ENCODE measurements at regions not wholly inside any gene's neighbourhood (a gene's known extent, or its start where the extent isn't known, plus 50 kb on each side); places are given as distances from the start of the nearest gene placed in this dataset.

DNA sequence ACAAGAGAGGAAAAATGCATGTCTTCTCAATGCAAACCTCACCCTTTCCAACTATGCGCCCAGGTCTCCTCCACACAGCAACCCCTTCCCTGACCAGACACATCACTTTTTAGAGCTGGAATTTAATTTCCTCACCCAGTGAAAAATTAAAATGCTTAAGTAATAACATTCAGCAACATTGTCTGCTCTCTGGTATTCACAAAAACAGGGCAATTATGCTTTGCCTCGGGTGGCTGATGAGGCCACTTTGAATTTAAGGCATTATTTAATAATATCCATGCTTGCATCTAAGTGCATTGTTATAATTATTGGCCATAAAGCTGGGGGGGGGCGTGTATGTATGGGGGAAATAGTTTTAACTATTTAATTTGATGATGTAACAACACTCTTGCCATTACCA is 777.8 kb upstream of the NRSN1 start:
- TF ChIP-seq, protein P1, sequence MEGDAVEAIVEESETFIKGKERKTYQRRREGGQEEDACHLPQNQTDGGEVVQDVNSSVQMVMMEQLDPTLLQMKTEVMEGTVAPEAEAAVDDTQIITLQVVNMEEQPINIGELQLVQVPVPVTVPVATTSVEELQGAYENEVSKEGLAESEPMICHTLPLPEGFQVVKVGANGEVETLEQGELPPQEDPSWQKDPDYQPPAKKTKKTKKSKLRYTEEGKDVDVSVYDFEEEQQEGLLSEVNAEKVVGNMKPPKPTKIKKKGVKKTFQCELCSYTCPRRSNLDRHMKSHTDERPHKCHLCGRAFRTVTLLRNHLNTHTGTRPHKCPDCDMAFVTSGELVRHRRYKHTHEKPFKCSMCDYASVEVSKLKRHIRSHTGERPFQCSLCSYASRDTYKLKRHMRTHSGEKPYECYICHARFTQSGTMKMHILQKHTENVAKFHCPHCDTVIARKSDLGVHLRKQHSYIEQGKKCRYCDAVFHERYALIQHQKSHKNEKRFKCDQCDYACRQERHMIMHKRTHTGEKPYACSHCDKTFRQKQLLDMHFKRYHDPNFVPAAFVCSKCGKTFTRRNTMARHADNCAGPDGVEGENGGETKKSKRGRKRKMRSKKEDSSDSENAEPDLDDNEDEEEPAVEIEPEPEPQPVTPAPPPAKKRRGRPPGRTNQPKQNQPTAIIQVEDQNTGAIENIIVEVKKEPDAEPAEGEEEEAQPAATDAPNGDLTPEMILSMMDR (IDR thresholded peaks at IDR 0.05) = no peak
- TF ChIP-seq POLR2A (IDR thresholded peaks at IDR 0.05) = no peak

All from thyroid gland (tissue), 4 donors.